NCI-H2029 treated with DMSO at 0.1 percent for 48 hours (cell line): ENCODE measurements at regions not wholly inside any gene's neighbourhood (a gene's known extent, or its start where the extent isn't known, plus 50 kb on each side); places are given as distances from the start of the nearest gene placed in this dataset.

ENCODE experiments used
- DNase-seq: peaks from one replicate; lab custom pipeline; 2025; lab: John Stamatoyannopoulos, UW

DNA sequence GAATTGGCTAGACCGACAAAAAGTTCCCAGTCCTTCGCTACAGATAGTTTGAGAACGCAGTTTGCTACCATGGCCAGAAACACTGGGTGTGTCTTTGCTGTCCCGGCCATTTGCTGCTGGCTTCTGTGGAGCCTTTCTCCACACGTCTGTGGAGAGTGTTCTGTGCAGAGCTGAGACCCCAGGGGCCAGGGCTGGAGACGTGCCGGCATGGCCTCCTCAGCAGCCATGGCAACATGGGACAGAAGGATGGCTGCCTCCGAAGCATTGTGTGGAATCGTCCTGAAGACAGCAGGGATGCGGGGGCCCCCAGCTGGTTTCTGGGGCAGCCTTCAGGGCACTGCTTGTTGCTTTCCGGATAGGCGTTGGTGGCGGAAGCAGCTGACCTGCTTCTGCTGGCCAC is 142.8 kb downstream of the GADD45G start:
- no peak for DNase-seq

DNA sequence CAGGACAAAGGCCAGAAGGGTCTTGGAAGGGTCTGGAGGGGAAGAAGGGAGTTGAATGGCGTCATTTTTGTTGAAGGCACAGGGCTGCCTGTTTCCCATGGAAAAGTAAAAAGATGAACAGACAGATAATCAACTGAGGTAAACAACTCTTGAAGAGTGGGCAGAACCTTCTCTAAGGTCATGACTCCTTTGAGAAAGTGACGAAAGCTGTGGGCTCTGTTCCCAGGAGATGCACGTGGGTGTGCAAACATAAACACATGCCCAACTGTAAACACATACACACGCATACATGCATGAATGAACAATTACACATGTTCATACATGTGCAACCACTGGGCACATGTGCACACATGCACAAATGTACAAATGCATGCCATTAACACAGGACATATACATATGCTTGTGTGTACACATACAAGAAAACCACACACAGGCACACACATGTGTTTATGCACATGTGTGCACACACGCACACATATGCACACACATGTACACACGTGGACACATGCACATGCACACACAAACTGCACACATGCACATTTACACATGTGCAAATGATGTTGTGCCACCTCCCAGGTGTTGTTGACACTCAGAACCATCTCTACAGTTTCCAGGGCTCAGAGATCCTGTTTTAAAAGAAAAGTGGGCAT is 143.3 kb downstream of the GADD45G start:
- no peak for DNase-seq

DNA sequence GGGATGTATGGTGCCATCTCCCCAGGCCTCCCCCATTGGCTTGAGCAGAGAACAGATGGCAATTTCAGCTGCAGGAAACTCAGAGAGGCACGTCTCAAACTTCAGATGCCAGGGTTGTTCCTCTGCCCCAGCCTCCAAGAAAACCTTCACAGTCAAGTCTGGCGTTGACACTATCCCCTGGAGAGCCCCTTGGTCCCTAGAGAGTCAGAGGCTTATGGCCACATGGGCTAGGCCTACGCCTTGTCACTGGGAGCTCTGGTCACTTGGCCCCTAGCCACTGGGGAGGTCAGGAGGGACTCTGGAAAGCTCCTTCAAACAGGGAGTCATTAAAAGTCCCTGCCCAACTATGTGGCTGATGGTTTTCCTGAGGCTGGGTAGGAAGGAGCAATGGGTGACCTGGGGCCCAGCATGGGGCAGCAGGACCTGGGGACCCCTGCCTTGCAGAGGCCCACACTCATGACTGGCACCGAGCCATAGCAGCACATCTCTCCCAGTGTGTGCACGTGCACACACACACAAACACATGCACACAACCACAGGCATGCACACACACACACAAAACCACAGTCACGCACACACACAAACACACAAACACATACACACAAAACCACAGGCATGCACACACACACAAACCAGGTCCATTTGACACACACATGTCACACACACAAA is 144.2 kb downstream of the GADD45G start:
- DNase-seq: no peak

- DNase-seq: no peak
Measured at GRCh38 chr9:89749500-89750116, 144.8 kb downstream of the GADD45G start.

GRCh38 chr9:89750117-89750791 is 145.4 kb downstream of the GADD45G start:
- no peak for DNase-seq

GRCh38 chr9:89751079-89751825 is 146.4 kb downstream of the GADD45G start:
- no peak for DNase-seq

GRCh38 chr9:89752154-89752553 is 147.3 kb downstream of the GADD45G start:
- DNase-seq: no peak

- no peak for DNase-seq
Measured at GRCh38 chr9:89753472-89754055, 148.8 kb downstream of the GADD45G start.

DNA sequence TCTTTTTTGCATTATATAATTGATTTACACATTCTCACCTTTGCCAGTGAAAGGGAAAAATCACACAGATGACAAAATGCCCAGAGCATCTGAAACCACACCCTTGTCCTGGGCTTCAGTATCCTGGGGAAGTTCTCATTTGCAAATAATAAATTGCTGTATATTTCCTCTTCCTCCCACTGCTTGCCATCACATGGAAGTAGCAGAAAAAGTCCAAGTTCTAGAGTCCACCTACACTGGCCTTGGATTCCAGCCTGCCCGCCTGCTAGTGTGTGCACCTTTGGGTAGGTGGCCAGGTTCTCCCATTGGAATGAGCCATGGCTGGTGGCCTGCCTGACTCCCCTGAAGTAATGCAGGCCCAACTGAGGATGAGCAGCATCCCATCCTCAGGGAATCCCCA is 149.4 kb downstream of the GADD45G start:
- no peak for DNase-seq

DNA sequence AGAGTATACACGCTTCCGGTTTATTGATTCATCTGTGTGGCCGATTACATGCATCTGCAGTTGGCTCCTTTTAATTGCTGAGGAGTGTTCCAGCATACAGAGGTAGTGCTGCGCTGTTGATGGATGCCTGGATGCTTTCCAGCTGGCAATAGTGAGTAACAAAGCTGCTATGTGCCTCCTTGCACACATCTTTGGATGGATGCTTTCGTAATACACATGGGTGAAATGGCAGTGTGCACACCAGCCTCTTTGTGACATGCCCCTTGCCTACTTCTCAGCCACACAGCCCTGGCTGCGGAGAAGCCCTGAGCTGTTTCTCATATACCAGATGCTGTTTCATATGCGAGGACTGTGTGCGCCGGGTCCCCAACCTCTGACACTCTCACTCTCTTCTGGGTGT is 151.0 kb downstream of the GADD45G start:
- peak; percentile 39 for DNase-seq

DNA sequence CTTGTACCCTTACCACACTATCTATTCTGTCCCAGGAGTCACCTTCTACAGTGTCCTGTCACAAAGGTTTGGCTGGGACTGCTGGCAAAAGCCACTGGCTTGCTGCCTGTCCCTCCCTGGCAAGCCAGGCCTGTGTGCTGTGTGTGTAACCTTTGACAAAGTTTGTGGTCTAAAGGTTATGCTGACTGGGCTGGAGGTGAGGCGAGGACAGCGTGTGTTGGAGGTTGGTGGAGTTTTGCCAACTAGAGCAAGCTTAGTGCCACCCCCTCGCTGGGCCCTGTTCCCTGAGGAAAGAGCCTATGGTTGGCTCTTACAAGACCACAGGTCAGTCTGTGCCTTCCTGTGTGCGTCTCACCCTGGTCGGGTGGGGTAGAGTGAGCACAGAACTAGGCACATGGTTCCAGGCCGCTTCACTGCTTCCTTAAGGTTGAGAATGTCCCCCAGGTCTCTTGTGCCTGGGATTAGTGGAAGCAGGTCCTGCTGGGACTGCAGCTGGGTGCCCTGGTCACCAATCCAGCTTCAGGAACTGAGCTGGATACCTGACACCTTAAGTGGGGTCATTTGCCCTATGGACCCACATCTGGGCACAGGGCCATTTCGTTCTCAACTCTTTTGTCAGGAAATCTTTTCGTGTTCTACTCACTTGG is 152.2 kb downstream of the GADD45G start:
- DNase-seq: no peak

- DNase-seq: no peak
Measured at GRCh38 chr9:89757776-89758528, 153.1 kb downstream of the GADD45G start.

- DNase-seq: peak; percentile 14
Measured at GRCh38 chr9:89759572-89759971, 154.8 kb downstream of the GADD45G start.

DNA sequence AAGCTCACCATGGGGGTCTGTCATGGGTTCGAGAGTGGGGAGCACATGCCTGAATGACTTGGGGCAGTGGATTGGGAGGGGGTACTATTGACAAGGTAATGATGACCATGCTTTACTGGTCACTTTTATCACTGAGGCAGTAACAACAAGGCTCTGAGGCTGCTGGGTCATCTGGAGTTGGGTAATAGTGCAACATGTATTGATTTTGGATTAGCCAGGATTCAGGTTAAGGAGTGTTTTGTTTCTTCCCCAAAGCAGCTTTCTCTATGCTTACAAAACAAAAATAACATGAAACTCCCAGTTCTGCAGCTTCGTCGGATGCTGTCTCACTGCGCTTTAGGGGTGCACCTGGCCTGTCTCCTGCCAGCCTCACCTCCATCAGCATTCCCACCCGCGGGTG is 155.3 kb downstream of the GADD45G start:
- DNase-seq: no peak

DNA sequence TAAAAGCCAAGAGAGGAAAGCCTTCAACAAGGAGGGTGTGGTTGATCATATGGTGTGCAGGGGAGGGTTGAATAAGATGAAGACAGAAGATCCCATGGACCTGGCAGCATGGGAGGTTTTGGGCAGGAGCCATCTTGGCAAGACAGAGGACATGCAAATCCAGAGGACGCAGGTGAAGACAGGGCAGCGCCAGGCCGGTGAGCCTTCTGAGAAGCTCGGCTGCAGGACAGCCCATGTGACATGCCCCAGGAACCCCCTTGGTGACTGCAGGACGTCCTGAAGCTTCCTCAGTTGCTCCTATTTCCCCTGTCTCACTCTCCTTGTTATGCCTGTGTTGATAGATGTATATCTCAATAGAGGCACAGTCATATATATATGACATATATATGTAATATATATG is 159.4 kb downstream of the GADD45G start:
- DNase-seq: no peak

DNA sequence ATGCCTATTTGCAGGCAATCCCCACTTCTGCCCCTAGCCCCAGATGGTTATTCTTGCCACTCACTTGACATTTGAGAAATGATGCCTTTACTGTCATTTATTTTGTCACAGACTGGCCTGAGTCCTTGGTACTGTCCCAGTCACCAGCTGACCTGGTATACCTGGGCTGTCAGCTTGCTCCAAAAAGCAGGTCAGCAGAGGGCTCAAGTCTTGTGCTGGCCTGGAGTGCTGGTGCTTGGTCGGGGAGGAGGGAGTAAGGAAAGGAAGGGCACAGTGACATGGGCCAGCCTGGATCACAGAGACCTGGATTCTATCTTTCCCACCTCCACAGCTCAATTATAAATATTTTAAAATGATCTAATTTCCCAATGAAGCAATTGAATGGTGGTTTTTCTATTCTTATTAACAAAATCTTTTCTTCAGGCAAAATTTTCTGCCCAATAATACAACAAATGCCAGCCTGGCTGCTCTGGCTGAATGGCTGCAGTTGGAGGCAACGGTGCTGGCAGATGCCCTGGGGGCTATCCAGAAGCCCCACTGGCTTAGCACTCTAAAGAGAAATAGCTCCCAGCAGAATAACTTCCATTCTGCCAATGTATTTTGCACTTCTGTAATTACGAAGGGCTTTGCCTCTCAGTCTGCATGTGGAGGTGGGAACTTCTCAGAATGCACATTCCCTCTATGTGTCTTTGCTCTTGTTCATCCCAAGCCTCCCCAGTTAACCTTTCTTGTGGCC is 160.6 kb downstream of the GADD45G start:
- no peak for DNase-seq

DNA sequence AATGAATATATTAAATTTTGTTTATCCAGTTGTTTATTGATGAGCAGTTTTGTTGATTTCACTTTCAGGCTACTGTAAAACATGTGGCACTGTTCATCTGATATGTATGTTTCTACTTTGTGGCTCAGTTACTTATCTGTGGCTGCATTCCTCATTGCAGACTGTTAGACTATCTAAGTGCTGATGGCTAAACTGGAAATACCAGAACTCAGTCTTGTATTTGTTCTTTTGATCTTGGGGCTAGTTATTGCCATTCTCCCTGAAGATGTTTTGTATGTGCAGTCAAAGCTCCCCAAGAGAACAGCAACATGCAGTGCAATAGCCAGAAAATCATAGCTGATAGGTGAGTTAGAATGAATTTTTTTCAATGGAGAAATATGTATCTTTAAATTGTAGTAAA is 162.2 kb downstream of the GADD45G start:
- DNase-seq: no peak

DNA sequence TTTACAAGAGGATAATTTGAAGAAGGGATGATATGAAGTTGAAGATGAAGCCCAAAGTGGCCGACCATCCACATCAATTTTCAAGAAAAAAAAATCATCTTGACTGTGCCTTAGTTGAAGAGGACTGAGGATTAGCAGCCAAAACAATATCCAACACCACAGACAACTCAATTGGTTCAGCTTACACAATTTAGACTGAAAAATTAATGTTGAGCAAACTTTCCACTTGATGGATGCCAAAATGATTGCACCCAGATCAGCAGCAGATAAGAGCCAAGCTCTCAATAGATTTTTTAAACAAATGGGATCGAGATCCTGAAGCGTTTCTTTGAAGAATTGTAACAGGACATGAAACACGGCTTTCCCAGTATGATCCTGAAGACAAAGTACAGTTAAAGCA is 163.2 kb downstream of the GADD45G start:
- DNase-seq: no peak

- no peak for DNase-seq
Measured at GRCh38 chr9:89768650-89769071, 163.8 kb downstream of the GADD45G start.
